ENCODE measurements at regions not wholly inside any gene's neighbourhood (a gene's known extent, or its start where the extent isn't known, plus 50 kb on each side); places are given as distances from the start of the nearest gene placed in this dataset.

DNA sequence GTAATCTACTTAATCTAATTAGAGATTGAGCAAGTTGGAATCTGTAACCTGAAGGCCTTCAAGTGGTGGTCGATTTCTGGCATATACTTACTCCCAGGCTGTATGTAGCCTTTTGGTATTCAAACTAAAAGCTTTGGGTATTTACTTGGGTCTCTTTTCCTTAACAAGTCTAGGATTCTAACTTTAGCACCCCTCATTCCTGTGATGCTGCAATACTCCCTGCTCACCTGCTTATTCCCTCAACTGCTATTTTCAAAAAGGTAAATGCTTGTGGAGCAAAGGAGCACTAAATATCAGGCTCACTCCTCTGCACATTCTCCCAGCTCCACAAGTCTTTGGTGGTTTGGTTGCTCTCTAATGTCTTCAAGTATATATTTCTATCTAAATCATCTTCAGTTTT is 68.0 kb upstream of the CYYR1 start:
- DNase-seq = no peak

DNA sequence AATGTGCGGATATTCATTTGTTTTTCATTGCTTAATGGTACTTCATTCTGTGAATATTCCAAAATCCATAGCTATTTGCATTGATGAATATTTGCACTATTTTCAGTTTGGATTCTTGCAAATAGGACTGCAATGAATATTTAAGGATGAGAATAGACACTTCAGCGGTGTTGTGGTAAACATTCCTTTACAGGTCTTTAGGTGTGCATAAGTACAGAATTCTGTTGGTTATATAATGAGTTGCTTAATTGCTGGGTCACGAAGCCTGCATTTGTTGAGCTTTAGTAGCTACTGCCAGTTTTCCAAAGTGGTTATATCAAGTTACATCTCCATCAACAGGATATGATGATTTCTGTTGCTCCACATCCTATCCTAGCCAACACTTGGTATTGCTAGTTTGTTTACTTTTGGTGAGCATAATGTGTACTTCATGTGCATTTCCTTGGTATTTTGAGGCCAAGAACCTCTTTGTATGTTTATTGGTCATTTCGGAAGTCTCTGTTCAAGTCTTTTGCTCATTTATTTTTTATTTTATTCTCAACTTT is 64.2 kb upstream of the CYYR1 start:
- DNase-seq = no peak

DNA sequence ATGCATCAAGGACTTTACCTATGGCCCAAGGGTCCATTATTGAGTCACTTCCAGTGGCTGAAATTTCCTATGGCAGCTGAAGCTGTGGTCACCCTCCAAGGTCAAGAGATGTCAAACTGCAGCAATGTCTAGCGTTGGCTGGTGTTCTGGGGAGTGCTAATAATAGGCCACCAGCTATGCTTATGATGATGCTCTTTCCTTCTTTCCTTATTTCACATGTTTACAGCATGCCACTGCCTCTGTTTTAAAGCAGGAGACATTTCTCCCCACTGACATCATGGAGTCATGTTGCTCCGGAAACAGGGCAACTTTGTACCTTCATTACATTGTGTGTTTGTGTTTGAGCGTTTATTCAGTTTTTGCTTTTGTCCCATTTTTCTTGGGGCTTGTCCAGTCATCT is 62.6 kb upstream of the CYYR1 start:
- no peak for DNase-seq

DNA sequence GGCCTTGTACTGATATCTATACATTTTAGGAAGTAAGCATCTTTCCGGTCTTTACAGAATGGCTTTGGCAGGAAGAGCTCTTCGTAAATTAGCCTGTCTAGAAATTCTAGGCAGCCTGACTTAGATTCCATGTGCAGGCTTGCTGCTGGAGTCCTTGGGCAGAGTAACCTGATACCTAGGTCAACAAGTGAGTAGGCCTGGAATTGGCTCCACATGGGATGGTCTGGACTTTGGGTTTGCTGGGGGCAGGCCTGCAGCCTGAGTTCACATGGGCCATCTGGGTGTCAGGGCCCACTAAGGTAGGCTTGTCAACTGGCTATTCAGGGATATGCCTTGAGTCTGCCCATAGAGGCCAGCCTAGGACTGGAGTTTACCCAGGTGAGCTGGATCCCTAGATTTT is 59.6 kb upstream of the CYYR1 start:
- no peak for DNase-seq

DNA sequence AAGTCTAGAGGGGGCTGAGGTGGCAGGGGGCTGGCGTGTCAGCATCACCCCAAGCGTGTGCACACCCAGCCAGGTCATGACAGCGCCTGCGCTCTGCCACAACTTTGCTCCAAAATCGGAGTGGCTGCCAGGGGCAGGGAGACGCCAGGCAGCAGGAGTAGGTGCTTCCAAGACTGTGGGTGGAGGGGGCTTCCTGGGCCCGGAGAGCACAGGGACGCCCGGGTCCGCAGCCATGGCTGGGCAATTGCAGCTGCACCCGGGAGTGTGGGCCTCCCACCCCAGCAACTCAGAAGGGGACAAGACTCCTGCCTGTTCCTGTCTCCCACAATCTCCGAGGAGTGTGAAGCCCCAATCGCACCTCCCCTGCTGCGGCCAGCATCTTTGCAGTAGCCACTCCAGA is 53.1 kb upstream of the CYYR1 start:
- DNase-seq = no peak

DNA sequence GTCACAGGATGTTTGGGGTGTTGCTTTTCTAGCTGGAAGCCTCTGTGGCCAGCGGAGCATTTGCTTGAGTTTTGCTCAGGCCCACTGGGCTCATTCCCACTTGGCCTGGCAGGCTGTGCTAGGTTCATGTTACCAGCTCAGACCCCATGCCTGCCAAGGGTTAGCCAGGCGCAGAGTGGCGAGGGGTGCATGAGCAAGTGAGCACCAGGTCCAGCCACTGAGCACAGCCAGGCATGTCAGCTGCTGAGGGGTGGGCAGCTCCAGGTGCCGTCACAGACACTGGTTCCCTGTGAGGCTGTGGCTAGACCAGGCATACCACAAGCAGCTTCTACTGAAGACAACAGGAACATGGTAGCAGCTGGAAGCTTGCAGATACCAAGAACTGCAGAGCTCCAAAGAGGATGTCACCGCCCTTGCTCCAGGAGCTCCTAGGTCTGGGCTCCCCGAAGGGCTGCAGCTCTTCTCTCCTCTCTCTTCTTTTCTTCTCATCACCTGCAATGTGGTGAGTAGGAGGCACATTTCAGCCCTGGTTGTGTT is 52.0 kb upstream of the CYYR1 start:
- no peak for DNase-seq
